ENCODE measurements at regions not wholly inside any gene's neighbourhood (a gene's known extent, or its start where the extent isn't known, plus 50 kb on each side); places are given as distances from the start of the nearest gene placed in this dataset.

- FAIRE-seq = no peak
Observed at GRCh38 chr21:16568244-16568643, 838.5 kb downstream of the USP25 start.

DNA sequence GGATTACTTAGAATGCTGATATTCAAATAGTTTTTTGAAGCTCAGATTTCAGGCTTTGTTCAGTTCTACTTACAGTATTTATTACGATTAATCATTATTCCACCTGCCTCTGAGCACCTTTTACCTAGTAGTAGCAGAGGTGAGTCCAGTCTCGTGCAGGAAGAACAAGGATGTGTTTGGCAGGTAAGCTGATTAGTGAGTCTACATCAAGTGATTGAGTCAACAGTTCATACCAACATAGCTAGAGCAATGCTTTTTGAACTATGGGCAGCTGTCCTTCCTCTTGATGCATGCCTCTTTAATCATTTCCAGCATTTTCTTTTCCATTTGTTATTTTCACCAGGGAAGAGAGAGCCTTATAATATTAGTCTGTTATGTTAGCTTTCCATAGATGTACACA is 838.9 kb downstream of the USP25 start:
- no peak for FAIRE-seq

GRCh38 chr21:16569679-16570078 is 839.9 kb downstream of the USP25 start:
- no peak for FAIRE-seq

DNA sequence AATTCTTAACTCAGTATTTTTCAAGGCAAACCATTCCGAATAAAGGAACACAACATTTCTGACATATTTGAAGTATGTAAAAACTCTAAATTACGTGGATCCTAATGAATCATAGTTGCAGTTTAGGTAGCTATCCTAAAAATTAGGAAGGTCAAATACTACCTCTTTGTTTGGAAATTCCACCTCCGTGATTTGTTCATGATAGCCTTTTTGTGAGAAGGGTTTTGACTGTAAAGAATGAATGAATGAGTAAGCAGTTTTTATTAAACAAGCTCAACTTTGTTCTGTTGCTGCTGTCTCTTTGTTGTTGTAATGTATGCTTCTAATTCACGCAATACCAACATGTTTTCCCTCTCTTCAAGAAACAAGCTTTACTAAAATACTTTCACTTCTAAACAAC is 840.4 kb downstream of the USP25 start:
- FAIRE-seq = no peak

- no peak for FAIRE-seq
Observed at GRCh38 chr21:16570856-16571255, 841.1 kb downstream of the USP25 start.

- FAIRE-seq = no peak
Observed at GRCh38 chr21:16571594-16571993, 841.8 kb downstream of the USP25 start.

- no peak for FAIRE-seq
Observed at GRCh38 chr21:16572032-16572431, 842.2 kb downstream of the USP25 start.

GRCh38 chr21:16573578-16573977 is 843.8 kb downstream of the USP25 start:
- no peak for FAIRE-seq

- no peak for FAIRE-seq
Observed at GRCh38 chr21:16577975-16578374, 848.2 kb downstream of the USP25 start.

DNA sequence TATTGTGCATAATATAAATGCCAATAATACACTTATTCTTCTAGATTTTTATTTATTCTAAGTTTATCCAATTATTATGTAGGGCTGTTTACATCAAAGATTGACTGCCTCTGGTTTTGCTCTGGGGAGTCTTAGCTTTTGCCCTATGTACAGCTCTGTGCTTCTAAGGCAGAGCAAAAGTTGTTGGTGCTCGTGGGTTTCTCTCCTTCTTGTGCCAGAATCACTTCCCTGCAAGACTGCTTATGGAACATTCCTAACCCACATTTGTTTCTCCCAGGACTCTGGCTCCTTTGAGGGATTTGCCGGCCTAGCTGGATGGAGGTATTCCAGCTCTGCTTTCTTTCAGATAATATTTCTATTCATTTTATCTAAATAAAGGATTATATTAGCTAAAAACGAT is 849.1 kb downstream of the USP25 start:
- no peak for FAIRE-seq

- no peak for FAIRE-seq
Observed at GRCh38 chr21:16579538-16579937, 849.8 kb downstream of the USP25 start.

DNA sequence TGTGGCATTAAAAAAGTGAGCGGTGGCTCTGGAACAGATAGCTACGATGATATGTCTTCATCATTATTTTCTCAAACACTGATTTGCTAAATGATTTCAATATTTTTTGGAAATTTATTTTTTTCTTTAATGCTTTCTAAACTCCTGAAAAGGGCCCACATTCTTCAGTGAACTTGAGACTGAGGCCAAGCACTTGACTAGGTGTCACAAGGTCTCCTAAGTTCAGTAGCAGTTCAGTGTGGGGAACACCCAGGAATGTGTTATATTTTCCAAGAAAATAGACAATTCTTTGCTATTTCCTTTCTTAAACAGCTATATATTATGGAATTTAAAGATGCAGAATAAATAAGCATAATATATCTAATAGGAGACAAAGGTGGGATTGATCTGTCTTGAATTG is 850.9 kb downstream of the USP25 start:
- FAIRE-seq = no peak

- no peak for FAIRE-seq
Observed at GRCh38 chr21:16583556-16583955, 853.8 kb downstream of the USP25 start.

- no peak for FAIRE-seq
Observed at GRCh38 chr21:16584756-16585155, 855.0 kb downstream of the USP25 start.

DNA sequence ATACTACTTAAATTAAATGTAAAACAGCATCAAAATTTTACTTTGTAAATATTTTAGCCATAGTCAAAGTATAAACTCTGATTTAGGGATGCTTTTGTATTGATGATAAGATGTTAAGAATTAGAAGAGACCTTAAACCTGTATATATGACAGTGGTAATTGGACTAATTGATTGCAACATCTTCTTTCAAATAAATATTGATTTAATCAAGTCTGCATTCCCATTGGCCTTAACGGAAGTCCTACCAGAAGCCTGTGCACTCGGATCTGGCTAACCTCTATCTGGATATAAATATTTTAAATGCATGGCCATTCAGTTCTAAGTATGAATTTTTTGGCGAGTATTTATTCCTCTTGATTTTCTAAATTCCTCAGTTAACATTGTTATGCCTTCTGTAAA is 856.1 kb downstream of the USP25 start:
- no peak for FAIRE-seq

DNA sequence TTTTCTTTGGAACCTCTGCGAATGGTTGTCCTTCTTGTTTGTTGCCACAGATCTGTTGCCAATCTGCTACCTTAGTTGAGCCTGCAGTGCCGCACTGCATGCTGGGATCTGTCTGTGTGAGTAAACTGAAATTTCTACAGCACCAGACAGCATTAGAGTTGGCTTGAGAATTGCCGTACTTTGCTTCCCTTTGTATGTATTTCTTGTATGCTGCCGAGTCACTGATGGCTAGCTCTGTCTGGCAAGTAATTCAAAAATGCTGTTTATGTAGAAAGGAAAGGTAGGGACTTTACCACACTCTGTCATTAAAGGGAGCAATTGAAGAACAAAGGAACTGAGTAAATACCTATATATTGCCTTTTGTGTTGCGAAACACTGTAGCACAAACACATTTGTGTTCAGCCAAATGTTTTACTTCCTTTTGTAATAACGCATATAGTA is 857.4 kb downstream of the USP25 start:
- FAIRE-seq = no peak

GRCh38 chr21:16587681-16588375 is 858.0 kb downstream of the USP25 start:
- no peak for FAIRE-seq

- no peak for FAIRE-seq
Observed at GRCh38 chr21:16588433-16588860, 858.7 kb downstream of the USP25 start.

GRCh38 chr21:16589006-16589898 is 859.5 kb downstream of the USP25 start:
- FAIRE-seq = no peak

DNA sequence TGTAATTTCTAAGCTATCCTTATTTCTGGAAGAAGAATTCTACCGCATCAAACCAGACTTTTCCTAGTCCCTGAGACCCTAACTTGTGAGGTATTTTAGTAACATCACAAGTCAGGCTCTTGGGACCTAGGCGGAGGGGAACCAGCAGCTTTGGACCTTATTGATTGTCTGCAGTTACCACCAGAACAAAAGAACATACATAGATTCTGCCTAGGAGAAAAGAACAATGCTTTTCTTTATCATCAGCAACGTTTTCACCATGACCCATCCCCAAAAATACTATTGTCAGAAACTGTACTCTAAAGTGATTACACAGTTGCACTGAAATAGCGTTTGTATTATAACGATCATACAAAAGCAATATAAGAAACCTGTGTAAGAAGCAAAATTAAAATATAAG is 860.4 kb downstream of the USP25 start:
- no peak for FAIRE-seq

GRCh38 chr21:16590641-16591292 is 861.0 kb downstream of the USP25 start:
- FAIRE-seq = no peak

DNA sequence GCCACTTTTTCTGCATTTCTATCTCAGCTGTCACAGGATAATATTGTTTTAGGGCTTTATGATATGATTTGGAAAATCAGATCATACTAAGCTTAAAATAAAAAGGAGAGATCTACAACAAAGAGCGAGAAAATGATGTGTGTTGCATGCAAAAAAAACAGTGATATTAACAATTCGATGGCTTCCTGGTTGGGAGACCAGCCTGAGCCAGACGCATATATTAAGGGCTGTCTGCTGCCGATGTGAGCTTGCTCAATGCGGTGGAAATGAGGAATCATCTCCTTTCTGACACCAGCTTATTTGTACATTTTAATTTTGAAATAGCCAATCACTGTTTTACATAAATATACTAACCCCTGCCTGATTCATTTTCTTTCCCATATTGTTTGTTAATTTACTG is 862.6 kb downstream of the USP25 start:
- no peak for FAIRE-seq

- FAIRE-seq = no peak
Observed at GRCh38 chr21:16594191-16594590, 864.4 kb downstream of the USP25 start.

DNA sequence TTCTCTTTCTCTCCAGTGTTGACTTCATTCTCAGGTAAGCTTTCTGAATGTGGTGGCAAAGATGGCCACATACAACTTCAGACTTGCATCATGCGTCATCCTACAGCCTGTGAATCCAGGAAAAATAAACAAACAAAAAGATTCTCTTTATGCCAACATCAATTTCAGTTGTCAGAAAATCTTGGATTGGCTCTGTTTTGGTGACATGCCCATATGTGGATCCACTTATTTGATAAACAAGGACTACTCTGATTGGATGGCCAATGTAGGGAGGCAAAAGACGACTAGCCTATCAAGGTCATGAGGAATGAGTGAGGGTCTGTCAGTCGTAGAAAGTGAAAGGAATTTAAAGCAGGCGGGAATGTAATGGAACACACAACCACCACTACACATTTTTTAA is 866.6 kb downstream of the USP25 start:
- FAIRE-seq = no peak

Measured in colon (tissue), 2 donors.